GM12878 (cell line): ENCODE measurements at regions not wholly inside any gene's neighbourhood (a gene's known extent, or its start where the extent isn't known, plus 50 kb on each side); places are given as distances from the start of the nearest gene placed in this dataset.

ENCODE experiments used
- ATAC-seq: fragments of 200-7000 bp; cut with Tn5 transposase; 3 replicates; pipeline ENCODE4 v1.9.1; 2020; ENCODE audit warnings: mild to moderate bottlenecking, moderate library complexity
- BruUV-seq: library from RNA; stranded (reverse); fragments of 400-500 nt; replicated peaks from 2 replicates; lab custom pipeline; 2021; lab: Mats Ljungman, UMichigan
- CTCF ChIA-PET: fragments of 300-600 bp; sonication (Branson Sonifier 250); formaldehyde crosslinking; extraction: SDS; loops from one replicate; lab custom pipeline; 2021; ENCODE audit warnings: inconsistent platforms; lab: Yijun Ruan, JAX
- POLR2A ChIA-PET: fragments of 350-600 bp; formaldehyde crosslinking; extraction: SDS; loops from one replicate; lab custom pipeline; 2021; ENCODE audit warnings: inconsistent platforms; lab: Charles Lee
- RAD21 ChIA-PET: fragments of 300-600 bp; sonication (Branson Sonifier 250); formaldehyde crosslinking; loops from one replicate; lab custom pipeline; 2023; ENCODE audit warnings: antibody characterized with exemption; ENCODE audit not compliant: unreplicated experiment; lab: Charles Lee
- SMC1A ChIA-PET: fragments of 300-600 bp; sonication (Branson Sonifier 250); formaldehyde crosslinking; loops from one replicate; lab custom pipeline; 2023; ENCODE audit not compliant: unreplicated experiment, uncharacterized antibody; lab: Charles Lee
- DNase-seq: peaks from one replicate; pipeline ENCODE4 v3.0.0-alpha.2; 2011; ENCODE audit warnings: low read depth, low spot score
- FAIRE-seq: peaks from 3 replicates; lab custom pipeline; 2011; peaks lifted over from hg19 to GRCh38; lab: Jason Lieb, UNC
- H2AFZ ChIP-seq: 2 replicates; pipeline ENCODE4 v1.6.0; 2011; ENCODE audit warnings: low read depth, low read length, control low read depth; ENCODE audit not compliant: control insufficient read depth
- H3K27ac ChIP-seq: 2 replicates; pipeline ENCODE4 v1.5.1; 2011; ENCODE audit warnings: control low read depth; ENCODE audit not compliant: control insufficient read depth, insufficient read depth
- H3K27me3 ChIP-seq, 2 experiments: replicated peaks in 1 of 2; 2 replicates each; pipeline versions ENCODE4 v1.6.0 to v1.6.1; 2011; ENCODE audit warnings: low read length in 1 of 2; ENCODE audit not compliant: control insufficient read depth in 2 of 2, insufficient read depth in 2 of 2
- H3K36me3 ChIP-seq, 2 experiments: 2 replicates each; pipeline ENCODE4 v1.5.1; 2011; ENCODE audit warnings: low read length in 1 of 2; ENCODE audit not compliant: control insufficient read depth in 2 of 2, insufficient read depth in 2 of 2
- H3K4me1 ChIP-seq: 2 replicates; pipeline ENCODE4 v1.6.1; 2011; ENCODE audit warnings: mild to moderate bottlenecking, low read length, moderate library complexity, mixed read lengths; ENCODE audit not compliant: control insufficient read depth, insufficient read depth
- H3K4me2 ChIP-seq: 2 replicates; pipeline ENCODE4 v1.6.0; 2011; ENCODE audit warnings: control low read depth; ENCODE audit not compliant: control insufficient read depth, insufficient read depth
- H3K4me3 ChIP-seq: fragments of 200-600 bp; sonication (generic); 2 replicates; pipeline ENCODE4 v1.5.1; 2016
- H3K79me2 ChIP-seq: 2 replicates; pipeline ENCODE4 v1.6.0; 2011; ENCODE audit warnings: low read length; ENCODE audit not compliant: control insufficient read depth, insufficient read depth
- H3K9ac ChIP-seq: 2 replicates; pipeline ENCODE4 v1.8.0; 2011; ENCODE audit warnings: low read length, control low read depth, mixed read lengths; ENCODE audit not compliant: control insufficient read depth, insufficient read depth
- H3K9me3 ChIP-seq: replicated peaks from 3 replicates; pipeline ENCODE4 v1.5.1; 2011; ENCODE audit warnings: mild to moderate bottlenecking, low read length; ENCODE audit not compliant: control insufficient read depth, insufficient read depth
- H4K20me1 ChIP-seq: 2 replicates; pipeline ENCODE4 v1.6.0; 2011; ENCODE audit not compliant: control insufficient read depth, insufficient read depth
- ASH2L ChIP-seq: fragments of 300-600, 200-600 bp; sonication (generic); IDR thresholded peaks from 2 replicates; pipeline ENCODE4 v1.6.1; 2017; ENCODE audit warnings: low read depth, mild to moderate bottlenecking, borderline replicate concordance
- BACH1 ChIP-seq: fragments of 450-650 bp; IDR thresholded peaks from 2 replicates; pipeline ENCODE4 v1.6.1; 2017; ENCODE audit warnings: mild to moderate bottlenecking, borderline replicate concordance
- BHLHE40 ChIP-seq, 2 experiments: fragments of 450-650 bp in 1 of 2; IDR thresholded peaks; 2 replicates each; pipeline ENCODE4 v1.6.1; 2011 to 2017; ENCODE audit warnings: low read depth in 2 of 2, borderline replicate concordance in 1 of 2, improper control_type of control experiment in 1 of 2, low read length in 1 of 2, mild to moderate bottlenecking in 1 of 2
- BMI1 ChIP-seq: fragments of 450-650 bp; IDR thresholded peaks from 2 replicates; pipeline ENCODE4 v1.6.1; 2016; ENCODE audit warnings: mild to moderate bottlenecking, moderate library complexity, borderline replicate concordance
- EZH2 ChIP-seq: IDR thresholded peaks from 2 replicates; pipeline ENCODE4 v1.6.1; 2012; ENCODE audit warnings: low read depth, mild to moderate bottlenecking, control low read depth, inconsistent platforms, low read length, borderline replicate concordance; ENCODE audit not compliant: control insufficient read depth
- FOS ChIP-seq: IDR thresholded peaks from 3 replicates; pipeline ENCODE4 v1.6.1; 2011; ENCODE audit warnings: borderline replicate concordance; ENCODE audit not compliant: insufficient read length; ENCODE audit errors: extremely low read depth
- GATAD2B ChIP-seq: fragments of 450-650 bp; conservative IDR thresholded peaks from 2 replicates; pipeline ENCODE4 v1.6.1; 2017; ENCODE audit warnings: low read depth, mild to moderate bottlenecking, moderate library complexity
- NFIC ChIP-seq: IDR thresholded peaks from 2 replicates; pipeline ENCODE4 v1.6.1; 2012; ENCODE audit warnings: low read depth, mild to moderate bottlenecking, inconsistent platforms, low read length, moderate library complexity
- NRF1 ChIP-seq: conservative IDR thresholded peaks from 2 replicates; pipeline ENCODE4 v1.6.1; 2011; ENCODE audit warnings: mild to moderate bottlenecking, low read depth, low read length, improper control_type of control experiment
- POU2F2 ChIP-seq: IDR thresholded peaks from 3 replicates; pipeline ENCODE4 v1.6.1; 2011; ENCODE audit warnings: low read depth, mild to moderate bottlenecking, low read length, borderline replicate concordance
- RBBP5 ChIP-seq: fragments of 200-600 bp; sonication (generic); conservative IDR thresholded peaks from 2 replicates; pipeline ENCODE4 v1.6.1; 2016
- RCOR1 ChIP-seq: conservative IDR thresholded peaks from 2 replicates; pipeline ENCODE4 v1.6.1; 2012; ENCODE audit warnings: low read depth, low read length, improper control_type of control experiment
- RELA ChIP-seq: fragments of 450-650 bp; IDR thresholded peaks from 2 replicates; pipeline ENCODE4 v1.8.0; 2014; ENCODE audit warnings: borderline replicate concordance; ENCODE audit not compliant: partially characterized antibody
- SIX5 ChIP-seq: IDR thresholded peaks from 2 replicates; pipeline ENCODE4 v1.6.1; 2011; ENCODE audit warnings: mild to moderate bottlenecking, low read depth, low read length, moderate library complexity; ENCODE audit not compliant: severe bottlenecking
- WGBS: methylation state at CpG from one replicate; pipeline ENCODE4 v1.1.6; 2016; ENCODE audit warnings: low lambda C conversion rate; ENCODE audit not compliant: insufficient replicate concordance, insufficient coverage; ENCODE audit errors: missing lambda C conversion rate; 5-methylcytosine and 5-hydroxymethylcytosine counted together
- in situ Hi-C: fragments of 300-500 bp; cut with MboI; formaldehyde crosslinking; loops from 9 replicates; pipeline ENCODE4 v1.14.3; 2018; ENCODE audit warnings: mixed read lengths
- intact Hi-C: fragments of 100-400 bp; cut with micrococcal nuclease; formaldehyde crosslinking; loops from one replicate; pipeline ENCODE4 v1.14.2; 2022; ENCODE audit not compliant: unreplicated experiment
- TF ChIP-seq, protein P1 (sequence below): fragments of 450-650 bp; IDR thresholded peaks from 2 replicates; pipeline ENCODE4 v1.6.1; 2017; ENCODE audit warnings: low read depth, mild to moderate bottlenecking, moderate library complexity

DNA sequence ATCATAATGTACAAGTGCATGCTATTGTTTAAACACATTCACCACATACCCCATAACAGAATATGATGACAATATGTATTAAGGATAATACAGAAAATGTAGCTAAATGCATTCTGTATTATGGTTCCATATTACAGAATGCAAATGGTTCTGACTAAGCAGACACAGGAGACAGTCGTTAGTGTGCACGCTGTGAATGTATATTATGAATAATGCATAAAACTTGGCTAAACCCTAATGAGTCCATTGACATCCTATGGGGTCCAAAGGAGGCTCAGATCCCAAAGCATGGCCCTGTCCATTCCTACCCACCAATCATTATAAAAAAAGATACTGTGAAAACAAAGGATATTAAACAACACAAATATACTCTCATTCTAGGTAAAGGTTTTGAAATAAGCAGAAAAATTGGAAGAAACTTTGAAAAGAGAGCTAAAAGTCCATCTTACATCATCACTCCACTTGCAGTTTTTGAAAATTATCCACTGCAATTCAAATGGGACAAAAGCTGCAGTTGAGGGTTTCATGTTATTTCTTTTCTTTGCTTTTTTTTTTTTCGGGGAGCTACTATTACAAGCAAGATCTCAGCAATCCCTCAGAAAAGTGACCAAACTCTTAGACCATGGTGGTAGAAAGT is 415.1 kb downstream of the BCAT1 start (continued):
- no peak for TF ChIP-seq RCOR1
- TF ChIP-seq BACH1, result no peak
- TF ChIP-seq RELA, result no peak
- no peak for TF ChIP-seq EZH2
- no peak for TF ChIP-seq NFIC
- TF ChIP-seq BMI1, result no peak
- TF ChIP-seq NRF1, result no peak

DNA sequence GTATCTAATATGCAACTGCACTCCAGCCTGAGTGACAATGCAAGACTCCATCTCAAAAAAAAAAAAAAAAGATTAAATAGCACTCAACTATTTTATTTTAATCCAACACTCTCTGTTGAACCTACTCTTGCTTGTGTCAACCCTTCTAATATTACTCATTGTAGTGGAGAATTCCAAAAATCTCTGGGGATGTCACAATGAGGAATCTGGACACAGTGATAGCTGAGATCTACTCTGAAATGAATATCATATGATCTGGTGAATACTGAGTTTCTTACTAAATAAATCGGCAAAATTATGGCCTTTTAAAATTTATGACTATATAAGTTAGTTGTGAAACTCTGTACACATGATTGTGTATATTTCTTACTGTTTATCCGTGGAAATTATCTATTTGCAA is 418.2 kb downstream of the BCAT1 start:
- no peaks in the 10 kb centered on the region for H3K9me3 ChIP-seq
- H3K79me2 ChIP-seq, result no peaks in the 10 kb centered on the region
- RAD21 ChIA-PET, result no interaction called here
- no peaks in the 10 kb centered on the region; a peak in 2 of 4 replicates for H3K27me3 ChIP-seq
- WGBS, result 4% methylated on average over 2 of the region's 2 CpGs
- TF ChIP-seq SIX5 (no peak), GATAD2B (no peak), ASH2L (no peak), NFIC (no peak), BHLHE40 (IDR thresholded peaks at IDR 0.05; ENCODE audit: borderline replicate concordance in 1 of 2, low read depth in 2 of 2, low read length in 1 of 2) (no peak), RBBP5 (no peak), FOS (no peak), POU2F2 (no peak)
- TF ChIP-seq, protein P1, sequence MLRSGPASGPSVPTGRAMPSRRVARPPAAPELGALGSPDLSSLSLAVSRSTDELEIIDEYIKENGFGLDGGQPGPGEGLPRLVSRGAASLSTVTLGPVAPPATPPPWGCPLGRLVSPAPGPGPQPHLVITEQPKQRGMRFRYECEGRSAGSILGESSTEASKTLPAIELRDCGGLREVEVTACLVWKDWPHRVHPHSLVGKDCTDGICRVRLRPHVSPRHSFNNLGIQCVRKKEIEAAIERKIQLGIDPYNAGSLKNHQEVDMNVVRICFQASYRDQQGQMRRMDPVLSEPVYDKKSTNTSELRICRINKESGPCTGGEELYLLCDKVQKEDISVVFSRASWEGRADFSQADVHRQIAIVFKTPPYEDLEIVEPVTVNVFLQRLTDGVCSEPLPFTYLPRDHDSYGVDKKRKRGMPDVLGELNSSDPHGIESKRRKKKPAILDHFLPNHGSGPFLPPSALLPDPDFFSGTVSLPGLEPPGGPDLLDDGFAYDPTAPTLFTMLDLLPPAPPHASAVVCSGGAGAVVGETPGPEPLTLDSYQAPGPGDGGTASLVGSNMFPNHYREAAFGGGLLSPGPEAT, result no peak
- no peak overlapping the region for H3K9ac ChIP-seq
- H3K4me2 ChIP-seq, result no peak overlapping the region
- BruUV-seq, result no TSS peak
- CTCF ChIA-PET, result interaction anchor here (0.6 kb wide), 1 partner anchor 100 kb away, joined by 3 read pairs; no protein-coding TSS in a partner anchor
- SMC1A ChIA-PET, result no interaction called here
- in situ Hi-C loops (no loop called here), intact Hi-C loops (no loop called here)
- no peak overlapping the region for H3K4me3 ChIP-seq
- DNase-seq (no peak), FAIRE-seq (no peak), ATAC-seq (no peak)
- no peak overlapping the region for H2AFZ ChIP-seq
- no peaks in the 10 kb centered on the region for H3K4me1 ChIP-seq
- H3K36me3 ChIP-seq, result no peaks in the 10 kb centered on the region
- POLR2A ChIA-PET, result no interaction called here
- no peak overlapping the region for H3K27ac ChIP-seq
- H4K20me1 ChIP-seq, result no peaks in the 10 kb centered on the region
